Stimulated activated CD8-positive, alpha-beta memory T cell treated with anti-CD3 and anti-CD28 coated beads, Interleukin-2, amount 100 ng/mL, for 1 hour (primary cell): ENCODE measurements at regions not wholly inside any gene's neighbourhood (a gene's known extent, or its start where the extent isn't known, plus 50 kb on each side); places are given as distances from the start of the nearest gene placed in this dataset.
"Not testable (repeated sequence)": the region's sequence is repeated elsewhere in the genome, so short reads cannot be mapped to it uniquely, and the experiment has no call there.

Source experiments
- DNase-seq, 2 donors: peaks; one replicate each; pipeline ENCODE4 v3.0.0-alpha.2; 2020; ENCODE audit warnings: low read depth in 2 of 2

- no peak for DNase-seq
Measured at GRCh38 chr7:136117539-136117938, 140.4 kb upstream of the MTPN start.

GRCh38 chr7:136116186-136116585 is 139.0 kb upstream of the MTPN start:
- no peak for DNase-seq

- DNase-seq: peak; percentile 2 to 10
Measured at GRCh38 chr7:136114966-136115762, 138.0 kb upstream of the MTPN start.

- DNase-seq: not testable (repeated sequence)
Measured at GRCh38 chr7:136114467-136114866, 137.3 kb upstream of the MTPN start.

GRCh38 chr7:136109037-136109436 is 131.9 kb upstream of the MTPN start:
- not testable (repeated sequence) for DNase-seq

- DNase-seq: no peak
Measured at GRCh38 chr7:136105191-136105590, 128.0 kb upstream of the MTPN start.

GRCh38 chr7:136104269-136104603 is 127.1 kb upstream of the MTPN start:
- DNase-seq: no peak

GRCh38 chr7:136103545-136104268 is 126.5 kb upstream of the MTPN start:
- DNase-seq: no peak

- no peak for DNase-seq
Measured at GRCh38 chr7:136102881-136103280, 125.7 kb upstream of the MTPN start.

- DNase-seq: not testable (repeated sequence)
Measured at GRCh38 chr7:136092714-136093113, 115.6 kb upstream of the MTPN start.

GRCh38 chr7:136087881-136088280 is 110.7 kb upstream of the MTPN start:
- DNase-seq: no peak

- no peak for DNase-seq
Measured at GRCh38 chr7:136086712-136087111, 109.6 kb upstream of the MTPN start.

- no peak for DNase-seq
Measured at GRCh38 chr7:136079934-136080333, 102.8 kb upstream of the MTPN start.

GRCh38 chr7:136079478-136079892 is 102.3 kb upstream of the MTPN start:
- no peak for DNase-seq

GRCh38 chr7:136079066-136079465 is 101.9 kb upstream of the MTPN start:
- no peak for DNase-seq

GRCh38 chr7:136078630-136079029 is 101.5 kb upstream of the MTPN start:
- DNase-seq: no peak

GRCh38 chr7:136076954-136077353 is 99.8 kb upstream of the MTPN start:
- DNase-seq: no peak

- no peak for DNase-seq
Measured at GRCh38 chr7:136074843-136075242, 97.7 kb upstream of the MTPN start.

GRCh38 chr7:136072447-136072846 is 95.3 kb upstream of the MTPN start:
- no peak for DNase-seq

- DNase-seq: no peak
Measured at GRCh38 chr7:136070736-136071505, 93.8 kb upstream of the MTPN start.

GRCh38 chr7:136069840-136070529 is 92.8 kb upstream of the MTPN start:
- no peak for DNase-seq

GRCh38 chr7:136067277-136067676 is 90.1 kb upstream of the MTPN start:
- no peak for DNase-seq
